NCI-H2227 (cell line): ENCODE measurements at regions not wholly inside any gene's neighbourhood (a gene's known extent, or its start where the extent isn't known, plus 50 kb on each side); places are given as distances from the start of the nearest gene placed in this dataset.

Experiments
- DNase-seq: peaks from one replicate; lab custom pipeline; 2025; ENCODE audit not compliant: unreplicated experiment; lab: John Stamatoyannopoulos, UW

DNA sequence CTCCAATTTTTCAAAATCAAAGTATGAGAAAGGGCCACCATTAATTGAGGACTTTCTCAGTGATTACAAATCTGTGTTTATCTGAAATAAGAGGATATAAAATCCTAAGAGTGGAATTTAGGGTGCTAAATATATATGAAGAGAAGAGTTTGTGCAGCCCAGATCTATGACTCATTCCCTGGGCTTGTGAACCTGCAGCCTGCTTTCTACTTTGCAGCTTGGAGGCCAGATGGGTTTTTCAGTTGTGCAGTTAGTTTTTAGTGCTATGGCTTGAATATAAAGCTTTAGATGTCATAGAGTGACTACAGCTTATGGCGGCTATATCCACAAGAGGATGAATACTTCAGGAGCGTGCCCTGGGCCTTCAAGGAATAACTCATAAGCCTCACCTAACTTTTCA lies 1391.1 kb downstream of the FSTL5 start:
- DNase-seq: no peak

DNA sequence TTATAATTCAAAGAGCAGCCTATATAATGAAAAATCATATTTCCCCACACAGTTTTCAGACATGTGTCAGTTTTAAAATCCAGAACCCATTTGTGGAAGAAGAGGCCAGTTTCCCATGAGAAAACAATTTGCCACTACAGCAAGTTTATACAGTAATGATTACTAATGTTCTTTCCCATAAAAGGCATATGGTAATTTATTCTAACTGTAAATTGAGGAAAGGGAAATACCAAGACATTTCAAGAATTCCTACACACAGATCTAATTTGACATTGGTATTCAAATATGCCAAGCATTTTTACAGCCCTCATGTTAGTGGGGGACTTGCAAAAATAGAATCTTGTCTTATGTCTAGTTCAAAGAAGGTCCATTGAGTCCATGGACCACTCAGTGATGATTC lies 1368.6 kb downstream of the FSTL5 start:
- DNase-seq: no peak

GRCh38 chr4:160808174-160808573 lies 1355.6 kb downstream of the FSTL5 start:
- no peak for DNase-seq

DNA sequence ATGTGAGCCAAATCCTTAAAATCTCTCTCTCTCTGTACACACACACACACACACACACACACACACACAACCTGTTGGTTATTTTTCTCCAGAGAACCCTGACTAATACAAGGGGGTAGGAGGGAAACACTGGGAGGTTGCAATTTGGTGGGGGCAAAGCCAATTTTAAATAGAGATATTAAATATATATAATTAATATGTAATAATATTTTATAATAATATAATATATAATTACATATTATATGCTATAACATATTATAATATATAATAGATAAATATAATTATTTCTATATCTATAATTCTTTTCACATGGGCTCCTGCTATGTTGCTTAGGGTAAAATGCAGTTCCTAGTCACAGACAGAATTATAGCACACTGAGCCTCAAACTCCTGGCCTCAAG lies 1354.2 kb downstream of the FSTL5 start:
- DNase-seq: no peak

DNA sequence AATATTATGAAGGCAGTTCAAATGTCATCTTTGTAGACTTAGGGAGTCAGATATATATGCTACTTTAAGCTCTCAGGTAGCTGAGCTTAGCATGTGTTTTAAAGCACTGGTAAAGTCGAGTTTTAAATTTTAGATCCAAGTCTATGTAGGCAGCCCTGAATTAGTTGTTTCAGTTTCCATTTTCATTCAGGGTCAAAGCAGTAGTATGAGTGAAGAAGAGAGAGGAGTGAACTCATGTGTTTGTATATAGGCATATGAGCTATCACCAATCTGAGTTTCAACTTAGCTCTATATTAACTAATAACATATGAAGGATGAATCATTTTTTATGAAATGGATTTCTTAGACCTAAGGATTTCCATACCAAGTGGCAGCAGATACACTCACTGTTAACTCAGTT lies 1353.4 kb downstream of the FSTL5 start:
- no peak for DNase-seq

- no peak for DNase-seq
These were observed 1352.9 kb downstream of the FSTL5 start for GRCh38 chr4:160810941-160811340.

DNA sequence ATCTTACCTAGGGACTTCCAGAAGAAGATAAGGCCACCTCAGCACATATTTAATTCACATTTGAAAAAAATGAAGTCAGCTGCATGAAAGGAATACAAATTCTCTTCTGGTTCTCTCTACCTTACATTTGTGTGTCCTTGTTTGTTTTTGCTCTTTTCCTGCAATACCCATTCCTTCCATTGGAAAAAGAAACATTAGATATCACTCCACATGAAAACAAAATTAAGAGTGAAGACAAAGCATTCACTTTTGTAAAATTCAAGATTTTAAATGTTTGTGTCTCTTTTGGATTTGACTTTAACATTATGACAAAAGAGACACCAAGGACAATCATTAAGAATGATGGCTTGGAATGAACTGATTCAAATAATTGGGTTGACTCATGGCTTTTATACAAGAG lies 1351.8 kb downstream of the FSTL5 start:
- no peak for DNase-seq

DNA sequence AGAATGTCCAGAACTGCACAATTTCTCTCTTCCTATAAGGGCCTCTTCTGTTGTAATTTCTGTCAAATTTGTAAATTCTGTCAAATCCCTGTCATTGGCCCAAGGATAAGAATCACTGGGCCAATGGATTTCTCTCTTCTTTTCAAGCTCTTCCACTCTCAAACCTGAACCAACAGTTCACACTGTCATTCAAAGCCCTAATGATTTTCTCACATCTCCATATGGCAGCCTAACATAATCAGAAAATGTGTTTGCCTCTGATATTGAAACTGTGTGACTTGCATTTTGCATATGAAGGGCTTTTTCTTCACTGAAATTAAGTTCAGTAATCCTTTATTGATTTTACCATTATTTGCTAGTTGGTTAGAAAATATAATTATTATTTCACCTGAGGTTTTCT lies 1349.1 kb downstream of the FSTL5 start:
- no peak for DNase-seq

DNA sequence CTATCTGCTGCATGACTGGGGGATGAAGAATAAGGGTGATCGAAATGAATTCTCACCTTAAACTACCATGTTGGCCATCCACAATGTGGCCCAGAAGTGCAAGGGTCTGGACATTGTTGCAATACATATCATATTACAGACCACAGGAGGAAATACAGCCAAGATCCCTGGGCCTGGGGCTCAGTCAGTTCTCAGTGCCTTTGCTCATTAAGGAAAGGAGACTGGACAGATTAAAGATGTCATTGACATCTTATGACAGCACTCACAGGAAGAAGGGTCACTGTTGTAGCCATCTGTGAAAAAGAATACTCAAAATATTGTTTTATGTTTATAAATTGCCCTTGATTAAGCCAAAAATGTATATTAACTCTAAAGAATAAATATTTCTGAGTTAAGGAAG lies 1345.2 kb downstream of the FSTL5 start:
- DNase-seq: no peak

DNA sequence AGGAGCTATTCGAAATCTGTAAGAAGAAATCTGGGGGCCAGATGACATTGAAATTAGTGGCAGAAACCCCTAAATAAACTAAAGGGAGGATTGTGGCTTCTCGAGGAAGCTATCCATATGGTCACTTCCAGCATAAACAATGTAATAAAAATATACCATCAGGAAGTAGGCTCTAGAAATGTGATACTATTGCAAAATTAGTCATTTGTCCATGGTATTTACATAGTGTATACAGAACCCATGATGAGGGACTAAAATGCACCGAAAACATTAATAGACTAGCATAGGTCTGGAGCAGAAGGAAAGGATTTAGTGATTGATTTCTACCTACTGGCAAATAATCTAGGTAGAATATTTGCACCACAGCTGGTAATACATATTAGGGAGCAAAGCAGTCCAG lies 1344.0 kb downstream of the FSTL5 start:
- no peak for DNase-seq

DNA sequence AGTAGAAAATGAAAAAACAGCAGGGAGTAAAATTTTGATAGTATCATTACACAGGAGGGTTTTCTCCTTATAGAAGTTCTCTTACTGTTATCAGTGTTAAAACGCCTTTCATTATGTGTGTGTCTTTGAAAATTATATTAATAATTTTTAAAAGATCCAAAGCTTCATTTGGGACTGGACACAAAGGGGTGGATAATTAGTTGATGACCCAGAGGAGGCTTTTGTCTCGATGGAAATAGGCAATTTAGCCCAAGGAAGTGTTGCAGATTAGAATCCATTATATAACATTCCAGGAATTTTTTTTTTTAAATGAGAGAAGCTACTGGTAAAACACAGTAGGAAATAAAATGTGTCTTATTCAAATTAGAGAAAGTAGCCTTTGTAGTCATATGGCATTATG lies 1339.3 kb downstream of the FSTL5 start:
- no peak for DNase-seq

- DNase-seq: no peak
These were observed 1338.0 kb downstream of the FSTL5 start for GRCh38 chr4:160825644-160826338.

DNA sequence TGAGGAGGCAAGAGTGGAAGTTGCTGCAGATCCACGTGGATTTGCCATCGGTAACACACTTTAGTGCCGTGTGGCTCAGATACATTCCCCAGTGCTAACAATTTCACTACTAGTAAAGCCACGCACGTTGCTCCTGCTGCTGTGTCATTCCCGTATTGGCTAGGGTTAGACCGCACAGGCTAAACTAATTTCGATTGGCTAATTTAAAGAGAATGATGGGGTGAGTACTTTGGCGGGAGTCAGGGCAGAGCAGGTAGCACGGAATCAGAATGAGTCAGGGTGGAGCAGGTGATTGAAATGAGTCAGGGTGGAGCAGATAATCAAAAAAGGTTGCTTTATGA lies 1337.5 kb downstream of the FSTL5 start:
- no peak for DNase-seq

- no peak for DNase-seq
These were observed 1332.5 kb downstream of the FSTL5 start for GRCh38 chr4:160831165-160831922.

- DNase-seq: no peak
These were observed 1328.0 kb downstream of the FSTL5 start for GRCh38 chr4:160835789-160836188.

- DNase-seq: no peak
These were observed 1327.4 kb downstream of the FSTL5 start for GRCh38 chr4:160836431-160836830.

- DNase-seq: no peak
These were observed 1317.7 kb downstream of the FSTL5 start for GRCh38 chr4:160846121-160846520.

DNA sequence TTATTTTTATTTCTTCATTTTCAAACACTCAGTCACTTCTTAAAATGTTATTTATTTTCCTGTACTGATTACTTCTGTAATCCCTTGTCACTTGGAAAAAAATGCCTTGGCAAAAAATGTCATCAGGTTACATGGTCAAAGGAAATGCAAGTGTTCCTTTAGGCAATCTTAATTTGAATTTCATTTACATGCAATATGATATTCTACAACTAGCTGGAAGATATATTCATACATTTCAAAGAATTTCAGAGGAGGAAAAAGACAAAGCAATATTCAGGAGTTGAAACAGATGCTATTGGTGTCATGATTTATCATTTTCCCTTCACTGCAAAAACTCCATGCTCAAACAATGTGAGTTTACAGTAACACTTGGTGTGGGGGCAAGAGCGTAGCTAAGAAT lies 1316.6 kb downstream of the FSTL5 start:
- no peak for DNase-seq

DNA sequence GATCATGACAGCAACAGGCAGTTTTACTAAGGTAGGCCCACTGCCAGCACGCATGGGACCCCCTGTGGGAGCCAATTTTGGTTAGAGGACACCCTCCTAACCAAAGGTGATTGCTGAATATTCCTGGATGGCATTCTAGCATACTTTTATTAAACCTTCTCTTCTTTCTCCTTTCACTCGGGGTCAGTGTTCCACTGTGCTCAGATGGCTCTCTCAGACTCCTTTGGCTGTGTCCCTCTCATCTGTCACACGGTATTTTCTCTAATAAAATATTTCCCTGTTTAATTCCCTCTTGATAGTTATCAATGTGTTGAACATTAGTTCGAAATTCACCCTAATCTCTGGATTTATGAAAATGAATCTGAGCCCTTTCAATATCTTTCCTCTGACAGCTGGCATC lies 1315.3 kb downstream of the FSTL5 start:
- no peak for DNase-seq

DNA sequence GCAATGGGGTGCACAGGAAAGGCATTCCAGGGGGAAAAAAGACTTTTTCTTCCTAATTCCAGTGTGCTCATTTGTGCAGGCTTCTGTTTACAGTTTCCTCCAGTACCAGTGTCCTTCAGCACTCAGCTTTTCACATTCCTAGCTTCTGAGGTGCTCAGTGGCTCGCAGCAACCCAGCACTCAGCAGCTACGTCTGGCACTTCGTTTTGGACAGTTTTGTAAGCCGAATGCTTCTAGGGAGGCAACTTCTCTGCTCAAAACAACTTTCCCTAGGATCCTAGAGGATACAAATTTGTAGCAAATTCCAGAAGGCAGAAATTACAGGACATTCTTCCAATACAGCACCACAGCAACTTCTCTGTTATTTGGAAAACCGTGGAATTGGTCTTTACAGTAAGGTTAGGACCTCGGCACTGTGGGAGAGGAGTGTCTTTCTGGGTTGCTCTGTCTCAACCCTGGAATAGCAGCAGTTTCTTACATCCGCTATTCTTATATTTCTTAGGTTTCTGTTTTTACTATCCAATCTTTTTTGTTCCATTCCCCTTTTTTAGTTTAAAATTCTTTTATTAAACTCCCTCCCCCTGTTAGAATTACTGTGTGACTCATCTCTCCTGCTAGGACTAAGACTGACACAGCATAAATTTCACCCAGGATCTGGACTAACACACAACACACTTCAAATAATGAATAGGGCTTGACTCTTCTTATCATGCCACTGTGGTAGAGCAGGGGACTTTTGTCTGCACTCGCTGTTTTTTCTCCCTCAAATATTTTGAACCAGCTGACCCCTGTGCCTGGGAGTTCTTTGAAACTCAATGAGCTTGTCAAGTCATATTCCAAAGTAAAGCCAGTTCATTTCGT lies 1314.7 kb downstream of the FSTL5 start:
- no peak for DNase-seq

- DNase-seq: no peak
These were observed 1299.5 kb downstream of the FSTL5 start for GRCh38 chr4:160864253-160864652.

DNA sequence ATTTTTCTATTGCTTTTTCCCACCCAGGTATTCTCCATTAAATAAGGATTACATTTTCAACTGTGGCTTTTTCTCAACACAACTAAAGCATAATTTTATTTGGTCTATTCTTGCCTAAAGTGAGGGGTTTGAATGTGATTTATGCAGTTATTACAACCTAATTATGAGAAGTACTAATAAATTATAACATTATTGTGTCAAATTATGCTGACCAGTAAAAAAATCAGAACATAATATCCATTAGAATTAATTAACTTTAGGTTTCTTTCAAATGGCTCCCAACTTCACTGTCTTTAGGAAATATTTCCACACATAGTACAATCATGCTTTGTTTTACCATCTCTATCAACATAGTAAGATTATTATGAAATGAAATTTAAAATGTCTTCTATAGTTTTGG lies 1293.9 kb downstream of the FSTL5 start:
- DNase-seq: no peak
